GM21360 (cell line): ENCODE measurements at regions not wholly inside any gene's neighbourhood (a gene's known extent, or its start where the extent isn't known, plus 50 kb on each side); places are given as distances from the start of the nearest gene placed in this dataset.

Experiments used
- ATAC-seq: cut with Tn5 transposase; IDR thresholded peaks from one replicate; pipeline ENCODE4 v1.9.1; 2021; ENCODE audit warnings: mild to moderate bottlenecking, moderate library complexity; ENCODE audit not compliant: unreplicated experiment

- ATAC-seq = no peak
Observed at GRCh38 chr2:16081316-16082200, 141.2 kb downstream of the MYCN start.

GRCh38 chr2:16080516-16080915, 140.2 kb downstream of the MYCN start:
- no peak for ATAC-seq

GRCh38 chr2:16080071-16080470, 139.7 kb downstream of the MYCN start:
- no peak for ATAC-seq

- ATAC-seq = no peak
Observed at GRCh38 chr2:16079637-16080036, 139.3 kb downstream of the MYCN start.

- ATAC-seq = no peak
Observed at GRCh38 chr2:16077601-16078000, 137.3 kb downstream of the MYCN start.

- ATAC-seq = no peak
Observed at GRCh38 chr2:16076911-16077310, 136.6 kb downstream of the MYCN start.

- ATAC-seq = no peak
Observed at GRCh38 chr2:16075045-16076012, 135.0 kb downstream of the MYCN start.

- no peak for ATAC-seq
Observed at GRCh38 chr2:16073921-16074425, 133.6 kb downstream of the MYCN start.

- no peak for ATAC-seq
Observed at GRCh38 chr2:16073471-16073870, 133.1 kb downstream of the MYCN start.

- no peak for ATAC-seq
Observed at GRCh38 chr2:16072638-16073290, 132.4 kb downstream of the MYCN start.

GRCh38 chr2:16071865-16072637, 131.7 kb downstream of the MYCN start:
- ATAC-seq = no peak

- no peak for ATAC-seq
Observed at GRCh38 chr2:16071039-16071864, 130.9 kb downstream of the MYCN start.

GRCh38 chr2:16070648-16070971, 130.3 kb downstream of the MYCN start:
- no peak for ATAC-seq

- ATAC-seq = no peak
Observed at GRCh38 chr2:16069933-16070647, 129.7 kb downstream of the MYCN start.

- ATAC-seq = no peak
Observed at GRCh38 chr2:16069663-16069932, 129.2 kb downstream of the MYCN start.

GRCh38 chr2:16068552-16068940, 128.2 kb downstream of the MYCN start:
- no peak for ATAC-seq

GRCh38 chr2:16067866-16068551, 127.7 kb downstream of the MYCN start:
- no peak for ATAC-seq

GRCh38 chr2:16067444-16067843, 127.1 kb downstream of the MYCN start:
- no peak for ATAC-seq

GRCh38 chr2:16067037-16067406, 126.7 kb downstream of the MYCN start:
- ATAC-seq = no peak
